ENCODE measurements at regions not wholly inside any gene's neighbourhood (a gene's known extent, or its start where the extent isn't known, plus 50 kb on each side); places are given as distances from the start of the nearest gene placed in this dataset.

DNA sequence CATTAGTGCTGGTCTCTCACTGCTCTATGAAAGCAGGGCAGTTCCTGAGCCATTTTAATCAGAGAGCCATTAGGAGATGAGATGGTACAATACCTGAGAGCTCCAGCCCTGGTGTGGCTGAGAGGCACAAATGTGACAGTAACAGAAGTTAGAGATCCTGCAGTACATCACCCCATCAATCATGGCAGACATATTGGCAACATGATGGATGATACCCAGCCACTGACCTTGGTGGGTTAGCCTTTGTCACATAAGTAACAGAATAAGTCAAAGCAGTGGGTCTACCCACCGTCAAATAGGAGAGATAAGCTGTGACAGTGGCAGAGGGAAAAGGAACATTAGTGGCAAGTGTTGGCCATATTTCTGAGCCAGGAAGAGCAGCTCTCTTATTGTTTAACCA lies 53.3 kb upstream of the NXPH1 start:
- Histone ChIP-seq H3K9me3 (ENCODE audit: severe bottlenecking) (no peaks in the 10 kb centered on the region), H3K27me3 (ENCODE audit: insufficient read depth, low read depth, severe bottlenecking) (no peaks in the 10 kb centered on the region), H3K27ac (no peak overlapping the region), H3K4me3 (ENCODE audit: low read depth, low read length) (no peak overlapping the region), H3K36me3 (no peaks in the 10 kb centered on the region)
- TF ChIP-seq, protein P1, sequence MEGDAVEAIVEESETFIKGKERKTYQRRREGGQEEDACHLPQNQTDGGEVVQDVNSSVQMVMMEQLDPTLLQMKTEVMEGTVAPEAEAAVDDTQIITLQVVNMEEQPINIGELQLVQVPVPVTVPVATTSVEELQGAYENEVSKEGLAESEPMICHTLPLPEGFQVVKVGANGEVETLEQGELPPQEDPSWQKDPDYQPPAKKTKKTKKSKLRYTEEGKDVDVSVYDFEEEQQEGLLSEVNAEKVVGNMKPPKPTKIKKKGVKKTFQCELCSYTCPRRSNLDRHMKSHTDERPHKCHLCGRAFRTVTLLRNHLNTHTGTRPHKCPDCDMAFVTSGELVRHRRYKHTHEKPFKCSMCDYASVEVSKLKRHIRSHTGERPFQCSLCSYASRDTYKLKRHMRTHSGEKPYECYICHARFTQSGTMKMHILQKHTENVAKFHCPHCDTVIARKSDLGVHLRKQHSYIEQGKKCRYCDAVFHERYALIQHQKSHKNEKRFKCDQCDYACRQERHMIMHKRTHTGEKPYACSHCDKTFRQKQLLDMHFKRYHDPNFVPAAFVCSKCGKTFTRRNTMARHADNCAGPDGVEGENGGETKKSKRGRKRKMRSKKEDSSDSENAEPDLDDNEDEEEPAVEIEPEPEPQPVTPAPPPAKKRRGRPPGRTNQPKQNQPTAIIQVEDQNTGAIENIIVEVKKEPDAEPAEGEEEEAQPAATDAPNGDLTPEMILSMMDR (IDR thresholded peaks at IDR 0.05; ENCODE audit: low read depth, low read length), result no peak
- DNase-seq, result no peak

DNA sequence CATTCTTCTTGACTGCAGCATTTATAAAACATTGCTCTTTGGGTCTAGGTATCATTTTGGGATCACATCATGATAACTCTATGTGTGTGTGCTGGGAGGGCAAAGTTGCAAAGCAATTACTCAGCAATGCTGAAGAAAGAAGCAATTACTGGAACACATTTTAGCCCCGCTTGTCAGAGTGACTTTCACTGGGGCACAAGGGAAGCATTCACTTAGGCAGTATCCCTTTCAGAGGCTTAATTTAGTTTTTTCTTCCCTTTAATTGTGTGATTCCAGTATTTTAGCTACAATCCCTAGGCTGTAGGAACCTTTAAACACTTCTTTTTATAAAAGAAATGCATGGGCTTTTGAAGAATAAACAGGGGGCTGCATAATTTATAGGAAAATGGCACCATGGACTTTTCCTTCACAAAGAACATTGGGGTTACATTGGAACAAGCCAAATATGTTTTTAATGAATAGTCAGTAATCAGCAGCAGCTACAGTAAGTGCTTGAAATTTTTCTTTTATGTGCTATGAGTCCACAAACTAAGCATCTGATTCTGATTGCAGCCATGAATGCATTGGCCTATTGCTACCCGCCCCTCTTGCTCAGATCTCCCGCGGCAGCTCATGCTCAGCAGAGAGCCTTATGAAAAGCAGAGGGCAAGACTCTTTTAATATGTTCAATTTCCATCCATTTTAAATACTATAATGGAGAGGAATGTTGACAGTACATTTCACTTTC lies 51.2 kb upstream of the NXPH1 start:
- no peaks in the 10 kb centered on the region for H3K9me3 ChIP-seq (ENCODE audit: severe bottlenecking)
- no peaks in the 10 kb centered on the region for H3K27me3 ChIP-seq (ENCODE audit: insufficient read depth, low read depth, severe bottlenecking)
- H3K27ac ChIP-seq, result no peak overlapping the region
- TF ChIP-seq, protein P1 (IDR thresholded peaks at IDR 0.05; ENCODE audit: low read depth, low read length), result no peak
- no peak for DNase-seq
- no peak overlapping the region for H3K4me3 ChIP-seq (ENCODE audit: low read depth, low read length)
- H3K36me3 ChIP-seq, result no peaks in the 10 kb centered on the region

Measured in WERI-Rb-1 (cell line).